SK-N-SH treated with all-trans-retinoic acid at 6 μM for 48 hours (cell line): ENCODE measurements at regions not wholly inside any gene's neighbourhood (a gene's known extent, or its start where the extent isn't known, plus 50 kb on each side); places are given as distances from the start of the nearest gene placed in this dataset.

ENCODE experiments used
- ATAC-seq: fragments of 200-7000 bp; cut with Tn5 transposase; 3 replicates; pipeline ENCODE4 v1.9.1; 2020; ENCODE audit warnings: mild to moderate bottlenecking, moderate library complexity
- ARNTL ChIP-seq: fragments of 450-650 bp; formaldehyde crosslinking; IDR thresholded peaks from 2 replicates; pipeline ENCODE4 v1.5.0; 2020; ENCODE audit warnings: low read depth, mild to moderate bottlenecking, moderate library complexity, borderline replicate concordance
- BACH2 ChIP-seq: fragments of 250-450 bp; sonication (Bioruptor Pico); IDR thresholded peaks from 2 replicates; pipeline ENCODE4 v1.9.0; 2021; ENCODE audit warnings: mild to moderate bottlenecking, borderline replicate concordance
- CREB5 ChIP-seq: fragments of 250-450 bp; sonication (Bioruptor Pico); IDR thresholded peaks from 2 replicates; pipeline ENCODE4 v1.5.1; 2020; ENCODE audit warnings: low read depth, mild to moderate bottlenecking, moderate library complexity
- CSDC2 ChIP-seq: fragments of 250-450 bp; sonication (Bioruptor Pico); IDR thresholded peaks from 2 replicates; pipeline ENCODE4 v1.5.0; 2020; ENCODE audit warnings: mild to moderate bottlenecking, moderate library complexity
- CSRNP3 ChIP-seq: fragments of 250-450 bp; sonication (Bioruptor Pico); IDR thresholded peaks from 2 replicates; pipeline ENCODE4 v1.5.1; 2021; ENCODE audit warnings: mild to moderate bottlenecking, moderate library complexity
- ESRRG ChIP-seq: fragments of 250-450 bp; sonication (Bioruptor Pico); IDR thresholded peaks from 2 replicates; pipeline ENCODE4 v1.6.1; 2021; ENCODE audit warnings: mild to moderate bottlenecking
- GLIS3 ChIP-seq: fragments of 250-450 bp; sonication (Bioruptor Pico); IDR thresholded peaks from 2 replicates; pipeline ENCODE4 v1.5.0; 2020; ENCODE audit warnings: mild to moderate bottlenecking, moderate library complexity
- OSR1 ChIP-seq: fragments of 250-450 bp; sonication (Bioruptor Pico); IDR thresholded peaks from 2 replicates; pipeline ENCODE4 v1.8.0; 2022; ENCODE audit warnings: moderate library complexity, mild to moderate bottlenecking, inconsistent platforms
- PATZ1 ChIP-seq: fragments of 250-450 bp; sonication (Bioruptor Pico); IDR thresholded peaks from 2 replicates; pipeline ENCODE4 v1.8.0; 2020; ENCODE audit warnings: mild to moderate bottlenecking, moderate library complexity, borderline replicate concordance
- POU6F1 ChIP-seq: fragments of 250-450 bp; sonication (Bioruptor Pico); IDR thresholded peaks from 2 replicates; pipeline ENCODE4 v1.8.0; 2021; ENCODE audit warnings: low read depth, mild to moderate bottlenecking, moderate library complexity, borderline replicate concordance
- PPARA ChIP-seq: fragments of 250-450 bp; sonication (Bioruptor Pico); IDR thresholded peaks from 2 replicates; pipeline ENCODE4 v1.5.0; 2020; ENCODE audit warnings: mild to moderate bottlenecking, borderline replicate concordance
- RARB ChIP-seq: fragments of 250-450 bp; sonication (Bioruptor Pico); IDR thresholded peaks from 2 replicates; pipeline ENCODE4 v1.8.0; 2021; ENCODE audit warnings: mild to moderate bottlenecking, moderate library complexity
- TCF4 ChIP-seq: fragments of 250-450 bp; sonication (Bioruptor Pico); IDR thresholded peaks from 2 replicates; pipeline ENCODE4 v1.8.0; 2021; ENCODE audit warnings: mild to moderate bottlenecking, moderate library complexity, borderline replicate concordance
- TOX ChIP-seq: fragments of 250-450 bp; sonication (Bioruptor Pico); IDR thresholded peaks from 2 replicates; pipeline ENCODE4 v1.8.0; 2021; ENCODE audit warnings: mild to moderate bottlenecking, moderate library complexity, borderline replicate concordance
- TSHZ2 ChIP-seq: fragments of 250-450 bp; sonication (Bioruptor Pico); IDR thresholded peaks from 2 replicates; pipeline ENCODE4 v1.5.0; 2020; ENCODE audit warnings: mild to moderate bottlenecking, moderate library complexity
- ZC3H10 ChIP-seq: fragments of 250-450 bp; sonication (Bioruptor Pico); IDR thresholded peaks from 2 replicates; pipeline ENCODE4 v1.5.1; 2021; ENCODE audit warnings: mild to moderate bottlenecking, moderate library complexity
- ZFP3 ChIP-seq: fragments of 250-450 bp; sonication (Bioruptor Pico); IDR thresholded peaks from 2 replicates; pipeline ENCODE4 v1.5.0; 2020; ENCODE audit warnings: mild to moderate bottlenecking, moderate library complexity
- ZFP30 ChIP-seq: fragments of 450-650 bp; formaldehyde crosslinking; IDR thresholded peaks from 2 replicates; pipeline ENCODE4 v1.5.0; 2022; ENCODE audit warnings: mild to moderate bottlenecking, moderate library complexity
- ZNF565 ChIP-seq: fragments of 450-650 bp; formaldehyde crosslinking; conservative IDR thresholded peaks from 2 replicates; pipeline ENCODE4 v1.5.0; 2020; ENCODE audit warnings: low read depth, mild to moderate bottlenecking, moderate library complexity
- ZNF8 ChIP-seq: fragments of 450-650 bp; formaldehyde crosslinking; IDR thresholded peaks from 2 replicates; pipeline ENCODE4 v1.5.0; 2020; ENCODE audit warnings: mild to moderate bottlenecking, moderate library complexity

- no peak for ATAC-seq
- TF ChIP-seq ZC3H10 (CRISPR knock-in tag) (no peak), ZFP3 (CRISPR knock-in tag) (no peak), ZFP30 (CRISPR knock-in tag) (no peak), TCF4 (CRISPR knock-in tag) (no peak)
These were observed 196.0 kb downstream of the MYLK4 start for GRCh38 chr6:2554651-2555260.

- TF ChIP-seq PATZ1: no peak
- TF ChIP-seq ZNF565 (CRISPR knock-in tag): no peak
- TF ChIP-seq ESRRG (CRISPR knock-in tag): no peak
- TF ChIP-seq TCF4 (CRISPR knock-in tag): no peak
- TF ChIP-seq ZNF8 (CRISPR knock-in tag): no peak
- no peak for TF ChIP-seq TSHZ2 (CRISPR knock-in tag)
- no peak for TF ChIP-seq CSDC2 (CRISPR knock-in tag)
- no peak for TF ChIP-seq RARB (CRISPR knock-in tag)
- no peak for TF ChIP-seq ZC3H10 (CRISPR knock-in tag)
- no peak for TF ChIP-seq CREB5 (CRISPR knock-in tag)
- TF ChIP-seq ZFP30 (CRISPR knock-in tag): no peak
- no peak for TF ChIP-seq PPARA (CRISPR knock-in tag)
- no peak for TF ChIP-seq GLIS3
- no peak for TF ChIP-seq BACH2
- TF ChIP-seq ZFP3 (CRISPR knock-in tag): no peak
- TF ChIP-seq TOX (CRISPR knock-in tag): no peak
These were observed 198.1 kb downstream of the MYLK4 start for GRCh38 chr6:2552526-2553154.

GRCh38 chr6:2551705-2552104, 199.0 kb downstream of the MYLK4 start:
- no peak for ATAC-seq
- TF ChIP-seq ZNF565 (CRISPR knock-in tag): no peak
- no peak for TF ChIP-seq TOX (CRISPR knock-in tag)
- no peak for TF ChIP-seq ARNTL (CRISPR knock-in tag)
- no peak for TF ChIP-seq ZNF8 (CRISPR knock-in tag)
- no peak for TF ChIP-seq ZFP3 (CRISPR knock-in tag)
- no peak for TF ChIP-seq CSRNP3 (CRISPR knock-in tag)
- TF ChIP-seq TCF4 (CRISPR knock-in tag): no peak
- no peak for TF ChIP-seq PPARA (CRISPR knock-in tag)
- no peak for TF ChIP-seq OSR1
- no peak for TF ChIP-seq CREB5 (CRISPR knock-in tag)
- no peak for TF ChIP-seq ZFP30 (CRISPR knock-in tag)
- no peak for TF ChIP-seq TSHZ2 (CRISPR knock-in tag)
- no peak for TF ChIP-seq POU6F1 (CRISPR knock-in tag)

More at GRCh38 chr6:2552526-2553154, 198.1 kb downstream of the MYLK4 start:
- no peak for ATAC-seq
